Type B pancreatic cell (in vitro differentiated cells): ENCODE measurements at regions not wholly inside any gene's neighbourhood (a gene's known extent, or its start where the extent isn't known, plus 50 kb on each side); places are given as distances from the start of the nearest gene placed in this dataset.

Source experiments
- DNase-seq: peaks from one replicate; pipeline ENCODE4 v3.0.0; 2021; ENCODE audit warnings: mixed read lengths; ENCODE audit not compliant: unreplicated experiment; ENCODE audit errors: extremely low spot score
- H3K27ac Mint-ChIP-seq: 2 replicates; pipeline ENCODE4 v1.8.0; 2021; ENCODE audit warnings: mild to moderate bottlenecking, mixed read lengths
- H3K27me3 Mint-ChIP-seq: 2 replicates; pipeline ENCODE4 v1.8.0; 2021; ENCODE audit warnings: mixed read lengths
- H3K36me3 Mint-ChIP-seq: 2 replicates; pipeline ENCODE4 v1.8.0; 2021; ENCODE audit warnings: mixed read lengths
- H3K4me1 Mint-ChIP-seq: one replicate; pipeline ENCODE4 v1.8.0; 2021; ENCODE audit warnings: mixed read lengths; ENCODE audit not compliant: unreplicated experiment
- H3K4me3 Mint-ChIP-seq: 2 replicates; pipeline ENCODE4 v1.8.0; 2021; ENCODE audit warnings: mild to moderate bottlenecking, mixed read lengths
- H3K9me3 Mint-ChIP-seq: 2 replicates; pipeline ENCODE4 v1.8.0; 2021; ENCODE audit warnings: mixed read lengths
- TF ChIP-seq, protein P1 (sequence below): fragments of 200-600 bp; sonication (generic); conservative IDR thresholded peaks from 2 replicates; pipeline ENCODE4 v1.5.0; 2021; ENCODE audit warnings: antibody characterized with exemption, mild to moderate bottlenecking

DNA sequence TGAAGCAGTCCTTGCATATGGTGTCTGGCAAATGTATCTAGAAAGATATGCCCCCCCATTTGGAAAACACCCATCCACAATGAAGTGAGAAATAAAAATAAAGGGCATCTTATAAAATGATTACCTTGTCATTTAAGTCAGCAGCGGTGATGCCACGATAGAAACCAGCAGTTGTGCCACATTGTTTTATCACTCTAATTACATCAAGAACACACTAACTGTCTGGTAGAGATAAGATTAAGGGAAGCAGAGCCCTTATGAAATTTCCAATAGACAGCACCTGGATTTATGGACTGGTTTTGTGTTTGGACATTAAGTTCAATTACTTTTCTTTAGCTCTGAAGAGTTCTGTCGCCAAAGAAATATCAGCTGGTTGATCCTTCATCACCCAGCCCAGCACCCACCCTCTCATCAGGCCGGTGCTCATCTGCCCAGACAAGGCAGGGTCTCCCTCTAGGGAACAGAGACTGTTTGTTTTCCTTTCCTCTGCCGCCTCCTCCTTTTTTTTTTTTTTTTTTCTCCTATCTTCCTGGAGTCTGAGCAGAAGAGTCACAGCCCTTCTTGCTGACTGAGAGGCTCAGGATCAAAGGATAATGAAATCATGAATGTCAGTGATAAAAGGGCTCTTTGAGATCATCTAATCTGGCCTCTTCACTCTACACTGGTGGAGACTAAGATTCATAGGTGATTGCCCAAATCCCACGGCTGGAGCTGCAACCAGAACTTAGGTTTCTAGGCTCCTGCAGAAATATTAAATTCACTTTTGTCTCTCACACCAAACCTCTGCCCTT, 464.1 kb downstream of the NTRK3 start:
- Mint-ChIP-seq H3K9me3 (no peaks in the 10 kb centered on the region), H3K4me3 (no peak overlapping the region), H3K4me1 (no peaks in the 10 kb centered on the region), H3K36me3 (no peaks in the 10 kb centered on the region), H3K27ac (no peak overlapping the region), H3K27me3 (peaks cover 26% of the 10 kb centered on the region)
- TF ChIP-seq, protein P1, sequence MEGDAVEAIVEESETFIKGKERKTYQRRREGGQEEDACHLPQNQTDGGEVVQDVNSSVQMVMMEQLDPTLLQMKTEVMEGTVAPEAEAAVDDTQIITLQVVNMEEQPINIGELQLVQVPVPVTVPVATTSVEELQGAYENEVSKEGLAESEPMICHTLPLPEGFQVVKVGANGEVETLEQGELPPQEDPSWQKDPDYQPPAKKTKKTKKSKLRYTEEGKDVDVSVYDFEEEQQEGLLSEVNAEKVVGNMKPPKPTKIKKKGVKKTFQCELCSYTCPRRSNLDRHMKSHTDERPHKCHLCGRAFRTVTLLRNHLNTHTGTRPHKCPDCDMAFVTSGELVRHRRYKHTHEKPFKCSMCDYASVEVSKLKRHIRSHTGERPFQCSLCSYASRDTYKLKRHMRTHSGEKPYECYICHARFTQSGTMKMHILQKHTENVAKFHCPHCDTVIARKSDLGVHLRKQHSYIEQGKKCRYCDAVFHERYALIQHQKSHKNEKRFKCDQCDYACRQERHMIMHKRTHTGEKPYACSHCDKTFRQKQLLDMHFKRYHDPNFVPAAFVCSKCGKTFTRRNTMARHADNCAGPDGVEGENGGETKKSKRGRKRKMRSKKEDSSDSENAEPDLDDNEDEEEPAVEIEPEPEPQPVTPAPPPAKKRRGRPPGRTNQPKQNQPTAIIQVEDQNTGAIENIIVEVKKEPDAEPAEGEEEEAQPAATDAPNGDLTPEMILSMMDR, result no peak
- no peak for DNase-seq

DNA sequence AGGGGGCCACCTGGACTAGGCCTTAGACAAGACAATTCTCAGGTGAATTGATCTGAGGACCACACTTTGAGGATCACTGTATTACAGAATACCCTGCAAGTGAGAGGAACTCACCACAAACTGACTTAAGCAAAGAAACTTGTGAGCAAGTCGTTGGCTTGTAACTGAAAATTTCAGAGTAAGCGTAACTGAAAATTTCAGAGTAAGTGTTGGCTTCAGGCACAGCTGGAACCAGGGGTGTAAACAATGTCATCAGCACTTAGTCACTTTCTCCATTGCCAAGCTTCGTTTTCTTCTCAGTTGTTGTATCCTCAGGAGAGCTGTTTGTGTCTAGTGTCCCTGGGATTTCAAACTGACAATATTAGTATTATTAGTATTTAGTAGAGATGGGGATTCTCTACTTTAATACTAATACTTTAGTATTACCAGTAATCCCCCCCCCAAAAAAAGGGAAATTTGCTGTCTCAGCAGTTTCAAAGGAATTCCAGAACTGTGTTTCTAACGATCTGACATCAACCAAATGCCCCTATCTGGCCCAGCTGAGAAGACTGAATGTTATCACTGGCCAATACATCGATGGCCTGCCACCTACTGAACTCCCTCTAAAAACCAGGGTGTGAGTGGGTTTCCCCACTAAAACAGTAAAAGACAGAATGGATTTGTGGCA, 474.4 kb downstream of the NTRK3 start:
- no peak overlapping the region for H3K4me3 Mint-ChIP-seq
- H3K27ac Mint-ChIP-seq, result no peak overlapping the region
- peaks cover 19% of the 10 kb centered on the region for H3K27me3 Mint-ChIP-seq
- no peaks in the 10 kb centered on the region for H3K9me3 Mint-ChIP-seq
- H3K4me1 Mint-ChIP-seq, result no peaks in the 10 kb centered on the region
- TF ChIP-seq, protein P1, result no peak
- no peak for DNase-seq
- no peaks in the 10 kb centered on the region for H3K36me3 Mint-ChIP-seq

- peaks cover 8% of the 10 kb centered on the region for H3K4me1 Mint-ChIP-seq
These were observed 476.8 kb downstream of the NTRK3 start for GRCh38 chr15:87779746-87780145.

DNA sequence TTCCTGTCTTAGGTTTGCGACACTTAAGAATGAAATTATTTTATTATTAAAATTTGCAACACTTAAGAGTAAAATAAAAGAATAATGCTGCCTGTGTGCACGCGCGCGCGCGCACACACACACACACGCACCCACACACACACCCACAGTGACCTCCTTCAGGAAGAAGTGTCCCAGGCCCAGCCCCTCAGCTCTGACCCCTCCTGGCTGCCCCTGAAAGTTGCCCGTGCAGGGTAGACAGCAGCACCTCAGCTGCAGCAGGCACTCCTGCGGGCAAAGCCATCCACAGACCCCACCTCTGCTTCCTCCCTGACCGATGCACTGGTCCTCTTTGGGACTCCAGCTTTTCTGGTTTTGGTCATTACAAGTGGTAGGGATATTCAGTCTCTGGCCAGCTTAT, 478.2 kb downstream of the NTRK3 start:
- Mint-ChIP-seq H3K4me3 (no peak overlapping the region), H3K36me3 (no peaks in the 10 kb centered on the region), H3K9me3 (no peaks in the 10 kb centered on the region), H3K27me3 (peaks cover 23% of the 10 kb centered on the region), H3K4me1 (peaks cover 8% of the 10 kb centered on the region), H3K27ac (no peak overlapping the region)
- no peak for DNase-seq
- TF ChIP-seq, protein P1, result no peak

More at GRCh38 chr15:87779746-87780145, 476.8 kb downstream of the NTRK3 start:
- peaks cover 23% of the 10 kb centered on the region for H3K27me3 Mint-ChIP-seq
- DNase-seq, result no peak
- no peak overlapping the region for H3K27ac Mint-ChIP-seq
- H3K9me3 Mint-ChIP-seq, result no peaks in the 10 kb centered on the region
- H3K4me3 Mint-ChIP-seq, result no peak overlapping the region
- no peaks in the 10 kb centered on the region for H3K36me3 Mint-ChIP-seq
- TF ChIP-seq, protein P1, result no peak

DNA sequence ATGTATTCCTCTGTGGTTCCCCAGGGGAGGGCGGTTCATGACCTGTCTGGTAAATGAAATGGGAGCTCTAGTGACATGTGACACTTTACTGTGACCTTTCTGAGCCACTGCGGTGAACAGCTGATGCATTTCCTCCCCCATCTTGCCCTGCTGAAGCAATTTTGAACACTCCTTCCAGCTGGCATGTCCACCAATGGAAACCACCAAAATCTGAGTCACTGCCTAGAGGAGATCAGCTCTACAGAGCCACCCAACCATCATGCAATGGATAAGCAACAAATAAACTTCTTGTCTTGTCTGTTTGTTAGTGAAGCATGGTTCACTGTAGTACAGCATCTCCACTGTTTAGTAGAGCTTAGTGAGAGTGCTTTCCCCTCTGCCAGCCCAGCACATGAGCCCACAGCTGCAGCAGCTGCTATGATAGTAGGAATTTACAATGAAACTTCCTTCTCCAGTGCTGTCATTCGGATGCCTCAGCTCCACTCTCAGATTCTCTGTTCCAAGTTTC, 479.4 kb downstream of the NTRK3 start:
- H3K4me1 Mint-ChIP-seq, result peaks cover 8% of the 10 kb centered on the region
- TF ChIP-seq, protein P1, result no peak
- H3K4me3 Mint-ChIP-seq, result no peak overlapping the region
- no peaks in the 10 kb centered on the region for H3K9me3 Mint-ChIP-seq
- no peak for DNase-seq
- H3K36me3 Mint-ChIP-seq, result no peaks in the 10 kb centered on the region
- H3K27me3 Mint-ChIP-seq, result peaks cover 24% of the 10 kb centered on the region
- H3K27ac Mint-ChIP-seq, result no peak overlapping the region
